ENCODE measurements at regions not wholly inside any gene's neighbourhood (a gene's known extent, or its start where the extent isn't known, plus 50 kb on each side); places are given as distances from the start of the nearest gene placed in this dataset.

GRCh38 chr4:120616041-120616440 lies 306.5 kb downstream of the PRDM5 start:
- H3K4ac ChIP-seq (ENCODE audit: low read depth, low read length), result no peak overlapping the region
- H2BK120ac ChIP-seq (ENCODE audit: low read depth, low read length, poor library complexity, severe bottlenecking), result no peak overlapping the region
- H3K18ac ChIP-seq (ENCODE audit: insufficient read length, low read depth, low read length), result no peak overlapping the region
- H4K20me1 ChIP-seq (ENCODE audit: control insufficient read depth, insufficient read depth, insufficient read length), result no peaks in the 10 kb centered on the region
- H2AK5ac ChIP-seq (ENCODE audit: insufficient read length, low read length), result no peak overlapping the region
- no peak overlapping the region for H3K4me2 ChIP-seq (ENCODE audit: insufficient read depth, insufficient read length, low read length)
- H3K14ac ChIP-seq (ENCODE audit: insufficient read depth, low read length), result no peak overlapping the region
- H3K27me3 ChIP-seq (ENCODE audit: insufficient read depth, low read length), result no peaks in the 10 kb centered on the region
- H3K79me2 ChIP-seq (ENCODE audit: insufficient read depth, low read length), result no peaks in the 10 kb centered on the region
- no peak overlapping the region for H4K8ac ChIP-seq (replicated peaks; ENCODE audit: insufficient read length, low read depth, low read length)
- no peak overlapping the region for H3K23ac ChIP-seq (ENCODE audit: insufficient read length, low read depth, low read length)
- no peaks in the 10 kb centered on the region for H3K79me1 ChIP-seq (ENCODE audit: insufficient read depth, low read depth, low read length, poor library complexity, severe bottlenecking)
- Mint-ChIP-seq H3K27me3 (ENCODE audit: low read depth) (no peaks in the 10 kb centered on the region), H3K36me3 (ENCODE audit: insufficient read depth in 1 of 3, low read depth in 3 of 3) (no peaks in the 10 kb centered on the region), H3K4me1 (no peaks in the 10 kb centered on the region), H3K27ac (no peak overlapping the region), H3K9me3 (no peaks in the 10 kb centered on the region), H3K4me3 (no peak overlapping the region)
- H3T11ph ChIP-seq (ENCODE audit: low read length), result no peak overlapping the region
- H2BK20ac ChIP-seq (ENCODE audit: low read depth, low read length, poor library complexity, severe bottlenecking), result no peak overlapping the region
- TF ChIP-seq CTCF (conservative IDR thresholded peaks at IDR 0.05), result no peak
- no CpG with 5 or more reads among the region's 1 CpG for WGBS (ENCODE audit: extremely low coverage, insufficient read length, low lambda C conversion rate)
- no peak overlapping the region for H2BK5ac ChIP-seq (ENCODE audit: insufficient read length, low read length)
- H3K9ac ChIP-seq (ENCODE audit: extremely low read depth, insufficient read length, low read length), result no peak overlapping the region
- no peak overlapping the region for H4K5ac ChIP-seq (ENCODE audit: insufficient read length, low read depth, low read length)
- DNase-seq, result no peak
- H2BK15ac ChIP-seq (ENCODE audit: low read depth, low read length), result no peak overlapping the region
- no peak overlapping the region for H4K91ac ChIP-seq (ENCODE audit: insufficient read length, low read depth, low read length)
- H3K27ac ChIP-seq (ENCODE audit: insufficient read length, low read depth, low read length), result no peak overlapping the region
- H3K4me1 ChIP-seq (ENCODE audit: insufficient read depth, low read length), result no peaks in the 10 kb centered on the region
- H3K56ac ChIP-seq (ENCODE audit: insufficient read length, low read depth, low read length), result no peak overlapping the region
- H2BK12ac ChIP-seq (ENCODE audit: insufficient read length, low read depth, low read length), result no peak overlapping the region
- no peaks in the 10 kb centered on the region for H3K23me2 ChIP-seq (ENCODE audit: insufficient read length, low read depth, low read length, poor library complexity, severe bottlenecking)
- H2AFZ ChIP-seq (ENCODE audit: low read length), result no peak overlapping the region
- no peaks in the 10 kb centered on the region for H3K9me3 ChIP-seq (ENCODE audit: control insufficient read depth, low read depth, low read length)

Data from H9 (cell line).